ENCODE measurements at regions not wholly inside any gene's neighbourhood (a gene's known extent, or its start where the extent isn't known, plus 50 kb on each side); places are given as distances from the start of the nearest gene placed in this dataset.

GRCh38 chr12:24185782-24186181, 236.3 kb upstream of the SOX5 start:
- CTCF ChIA-PET, result no interaction called here

More at GRCh38 chr12:24185782-24186181, 236.3 kb upstream of the SOX5 start:
- H3K9me3 Mint-ChIP-seq, result no peaks in the 10 kb centered on the region
- POLR2A ChIA-PET, result no interaction called here
- no peak for ATAC-seq
- H3K36me3 Mint-ChIP-seq, result no peaks in the 10 kb centered on the region
- no peak overlapping the region for H3K4me3 Mint-ChIP-seq
- H3K27me3 Mint-ChIP-seq (ENCODE audit: low read depth), result no peaks in the 10 kb centered on the region
- H3K4me1 Mint-ChIP-seq, result no peaks in the 10 kb centered on the region
- no peak overlapping the region for H3K27ac Mint-ChIP-seq
- DNase-seq (ENCODE audit: low spot score), result no peak
- no peak for TF ChIP-seq JAZF1 (CRISPR knock-in tag; IDR thresholded peaks at IDR 0.05)
- no peak for TF ChIP-seq ELF4 (CRISPR knock-in tag; IDR thresholded peaks at IDR 0.05; ENCODE audit: low read depth)
- TF ChIP-seq ARID4B (CRISPR knock-in tag; IDR thresholded peaks at IDR 0.05; ENCODE audit: borderline replicate concordance), result no peak
- no peak for TF ChIP-seq IRF2 (CRISPR knock-in tag; IDR thresholded peaks at IDR 0.05; ENCODE audit: borderline replicate concordance, low read depth)
- no peak for TF ChIP-seq E2F4 (CRISPR knock-in tag; IDR thresholded peaks at IDR 0.05; ENCODE audit: borderline replicate concordance, low read depth)
- TF ChIP-seq, protein P1, sequence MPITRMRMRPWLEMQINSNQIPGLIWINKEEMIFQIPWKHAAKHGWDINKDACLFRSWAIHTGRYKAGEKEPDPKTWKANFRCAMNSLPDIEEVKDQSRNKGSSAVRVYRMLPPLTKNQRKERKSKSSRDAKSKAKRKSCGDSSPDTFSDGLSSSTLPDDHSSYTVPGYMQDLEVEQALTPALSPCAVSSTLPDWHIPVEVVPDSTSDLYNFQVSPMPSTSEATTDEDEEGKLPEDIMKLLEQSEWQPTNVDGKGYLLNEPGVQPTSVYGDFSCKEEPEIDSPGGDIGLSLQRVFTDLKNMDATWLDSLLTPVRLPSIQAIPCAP (CRISPR knock-in tag; IDR thresholded peaks at IDR 0.05), result no peak
- no peak for TF ChIP-seq GTF2I (CRISPR knock-in tag; conservative IDR thresholded peaks at IDR 0.05)
- TF ChIP-seq USF2 (CRISPR knock-in tag; IDR thresholded peaks at IDR 0.05), result no peak
- TF ChIP-seq GABPB1 (CRISPR knock-in tag; IDR thresholded peaks at IDR 0.05), result no peak
- TF ChIP-seq ZNF396 (CRISPR knock-in tag; IDR thresholded peaks at IDR 0.05; ENCODE audit: borderline replicate concordance), result no peak
- no peak for TF ChIP-seq ETV6 (CRISPR knock-in tag; IDR thresholded peaks at IDR 0.05)
- TF ChIP-seq ATF6 (CRISPR knock-in tag; IDR thresholded peaks at IDR 0.05), result no peak

Measured in WTC11 (cell line).